ENCODE measurements at regions not wholly inside any gene's neighbourhood (a gene's known extent, or its start where the extent isn't known, plus 50 kb on each side); places are given as distances from the start of the nearest gene placed in this dataset.

DNA sequence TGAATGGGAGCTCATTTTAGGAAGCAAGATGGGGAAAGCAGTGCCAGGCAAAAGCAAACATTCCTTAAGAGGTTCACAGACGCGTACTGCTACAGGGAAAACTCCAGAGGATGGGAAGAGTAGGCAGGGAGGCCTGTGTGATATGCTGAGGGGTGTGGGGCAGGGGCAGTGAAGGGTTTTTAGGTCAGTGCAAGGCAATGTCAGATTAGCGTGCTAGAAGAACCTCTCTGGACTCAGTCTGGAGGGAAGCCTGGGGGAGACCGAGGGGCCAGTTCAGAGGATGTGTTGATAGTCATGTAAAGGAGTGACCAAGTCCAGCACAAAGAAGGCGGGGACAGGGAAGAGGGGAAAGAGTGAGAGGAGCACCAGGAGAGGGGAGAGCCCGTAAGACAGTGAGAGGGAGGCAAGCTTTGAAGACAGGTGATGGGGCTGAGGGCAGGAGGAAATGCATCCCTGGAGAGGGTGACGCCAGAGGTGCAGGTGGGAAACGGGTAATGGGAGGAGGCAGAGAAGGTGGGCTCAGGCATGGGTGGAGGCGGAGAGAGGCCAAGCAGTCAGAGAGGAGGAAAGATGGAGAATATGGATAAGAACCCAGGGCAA, 134.5 kb downstream of the MTX3 start:
- Histone ChIP-seq H3K4me1 (no peaks in the 10 kb centered on the region), H3K27ac (no peak overlapping the region), H3K4me2 (no peak overlapping the region), H3K9me3 (no peaks in the 10 kb centered on the region), H3K4me3 (no peak overlapping the region)
- DNase-seq (ENCODE audit: low read depth in 1 of 2, low spot score in 1 of 2), result no peak
- ChIA-PET POLR2A (no interaction called here), CTCF (interaction anchor here (0.9 to 1.6 kb wide), 4 partner anchors 11 to 835 kb away, joined by 3 to 4 read pairs (median 4); no protein-coding TSS in a partner anchor)
- FAIRE-seq, result no peak
- 39% methylated on average over 9 of the region's 9 CpGs for WGBS (ENCODE audit: missing lambda C conversion rate)
- TF ChIP-seq GATA3 (IDR thresholded peaks at IDR 0.05; ENCODE audit: borderline replicate concordance) (no peak), SREBF2 (IDR thresholded peaks at IDR 0.05) (no peak), SMC3 (IDR thresholded peaks at IDR 0.05) (no peak), EHF (CRISPR knock-in tag; IDR thresholded peaks at IDR 0.05) (no peak), NR3C1 (IDR thresholded peaks at IDR 0.05) (no peak), RCOR1 (IDR thresholded peaks at IDR 0.05; ENCODE audit: low read depth, low read length) (no peak), POLR2A (IDR thresholded peaks at IDR 0.05; ENCODE audit: low read length) (no peak), ESRRA (IDR thresholded peaks at IDR 0.05; ENCODE audit: borderline replicate concordance, low read length) (no peak), JUNB (IDR thresholded peaks at IDR 0.05) (no peak)
- TF ChIP-seq, protein P1, sequence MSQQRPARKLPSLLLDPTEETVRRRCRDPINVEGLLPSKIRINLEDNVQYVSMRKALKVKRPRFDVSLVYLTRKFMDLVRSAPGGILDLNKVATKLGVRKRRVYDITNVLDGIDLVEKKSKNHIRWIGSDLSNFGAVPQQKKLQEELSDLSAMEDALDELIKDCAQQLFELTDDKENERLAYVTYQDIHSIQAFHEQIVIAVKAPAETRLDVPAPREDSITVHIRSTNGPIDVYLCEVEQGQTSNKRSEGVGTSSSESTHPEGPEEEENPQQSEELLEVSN (IDR thresholded peaks at IDR 0.05; ENCODE audit: borderline replicate concordance, low read depth), result no peak
- no peak for ATAC-seq

- FAIRE-seq (no peak), DNase-seq (ENCODE audit: low read depth in 1 of 2, low spot score in 1 of 2) (peak in 1 of 2 experiments; percentile 4)
Observed at GRCh38 chr5:79853676-79854418, 137.2 kb downstream of the MTX3 start.

DNA sequence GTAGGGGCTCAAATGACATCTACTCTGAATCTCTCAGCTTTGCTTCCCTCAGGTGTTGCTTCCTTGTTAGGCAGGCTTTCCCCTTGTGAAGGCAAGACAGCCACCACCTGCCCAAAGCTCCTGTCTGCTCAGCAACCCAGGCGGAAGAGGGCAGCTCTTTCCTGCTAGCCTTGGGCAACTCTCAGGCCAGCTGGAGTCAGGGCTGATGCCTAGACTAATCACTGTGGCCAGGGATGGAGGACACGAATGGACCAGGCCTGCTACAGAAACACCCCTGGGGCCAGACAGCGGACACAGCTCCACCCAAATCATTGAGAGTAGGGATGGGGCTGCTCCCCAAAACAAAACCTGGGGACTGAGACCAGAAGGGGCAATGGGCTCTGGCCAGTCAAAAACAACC, 138.0 kb downstream of the MTX3 start:
- ATAC-seq, result no peak
- FAIRE-seq, result no peak
- Histone ChIP-seq H3K4me2 (no peak overlapping the region), H3K4me1 (no peaks in the 10 kb centered on the region), H3K4me3 (no peak overlapping the region), H3K9me3 (no peaks in the 10 kb centered on the region), H3K27ac (no peak overlapping the region)
- no peak for DNase-seq (ENCODE audit: low read depth in 1 of 2, low spot score in 1 of 2)
- CTCF ChIA-PET, result interaction anchor here (0.7 to 1.4 kb wide), 4 partner anchors 10 to 720 kb away, joined by 3 to 4 read pairs (median 3); no protein-coding TSS in a partner anchor
- 53% methylated on average over 2 of the region's 3 CpGs for WGBS (ENCODE audit: missing lambda C conversion rate)
- POLR2A ChIA-PET, result no interaction called here
- TF ChIP-seq ZFP36 (IDR thresholded peaks at IDR 0.05; ENCODE audit: borderline replicate concordance, partially characterized antibody), result no peak
- TF ChIP-seq HOXA7 (CRISPR knock-in tag; IDR thresholded peaks at IDR 0.05), result no peak
- TF ChIP-seq, protein P2, sequence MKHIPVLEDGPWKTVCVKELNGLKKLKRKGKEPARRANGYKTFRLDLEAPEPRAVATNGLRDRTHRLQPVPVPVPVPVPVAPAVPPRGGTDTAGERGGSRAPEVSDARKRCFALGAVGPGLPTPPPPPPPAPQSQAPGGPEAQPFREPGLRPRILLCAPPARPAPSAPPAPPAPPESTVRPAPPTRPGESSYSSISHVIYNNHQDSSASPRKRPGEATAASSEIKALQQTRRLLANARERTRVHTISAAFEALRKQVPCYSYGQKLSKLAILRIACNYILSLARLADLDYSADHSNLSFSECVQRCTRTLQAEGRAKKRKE (CRISPR knock-in tag; IDR thresholded peaks at IDR 0.05; ENCODE audit: low read depth), result no peak
- no peak for TF ChIP-seq PBX3 (IDR thresholded peaks at IDR 0.05)
- TF ChIP-seq, protein P3, sequence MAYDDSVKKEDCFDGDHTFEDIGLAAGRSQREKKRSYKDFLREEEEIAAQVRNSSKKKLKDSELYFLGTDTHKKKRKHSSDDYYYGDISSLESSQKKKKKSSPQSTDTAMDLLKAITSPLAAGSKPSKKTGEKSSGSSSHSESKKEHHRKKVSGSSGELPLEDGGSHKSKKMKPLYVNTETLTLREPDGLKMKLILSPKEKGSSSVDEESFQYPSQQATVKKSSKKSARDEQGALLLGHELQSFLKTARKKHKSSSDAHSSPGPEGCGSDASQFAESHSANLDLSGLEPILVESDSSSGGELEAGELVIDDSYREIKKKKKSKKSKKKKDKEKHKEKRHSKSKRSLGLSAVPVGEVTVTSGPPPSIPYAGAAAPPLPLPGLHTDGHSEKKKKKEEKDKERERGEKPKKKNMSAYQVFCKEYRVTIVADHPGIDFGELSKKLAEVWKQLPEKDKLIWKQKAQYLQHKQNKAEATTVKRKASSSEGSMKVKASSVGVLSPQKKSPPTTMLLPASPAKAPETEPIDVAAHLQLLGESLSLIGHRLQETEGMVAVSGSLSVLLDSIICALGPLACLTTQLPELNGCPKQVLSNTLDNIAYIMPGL (CRISPR knock-in tag; IDR thresholded peaks at IDR 0.05; ENCODE audit: borderline replicate concordance), result no peak
- TF ChIP-seq REST (IDR thresholded peaks at IDR 0.05), result no peak
- TF ChIP-seq NFE2L2 (conservative IDR thresholded peaks at IDR 0.05; ENCODE audit: low read length), result no peak

More at GRCh38 chr5:79853676-79854418, 137.2 kb downstream of the MTX3 start:
- Histone ChIP-seq H3K9me3 (no peaks in the 10 kb centered on the region), H3K4me2 (no peak overlapping the region), H3K27ac (no peak overlapping the region), H3K4me1 (no peaks in the 10 kb centered on the region), H3K4me3 (no peak overlapping the region)
- TF ChIP-seq, protein P1 (IDR thresholded peaks at IDR 0.05; ENCODE audit: borderline replicate concordance, low read depth), result no peak
- no peak for TF ChIP-seq EHF (CRISPR knock-in tag; IDR thresholded peaks at IDR 0.05)
- TF ChIP-seq, protein P4, sequence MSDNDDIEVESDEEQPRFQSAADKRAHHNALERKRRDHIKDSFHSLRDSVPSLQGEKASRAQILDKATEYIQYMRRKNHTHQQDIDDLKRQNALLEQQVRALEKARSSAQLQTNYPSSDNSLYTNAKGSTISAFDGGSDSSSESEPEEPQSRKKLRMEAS (IDR thresholded peaks at IDR 0.05), result no peak
- TF ChIP-seq JUNB (IDR thresholded peaks at IDR 0.05), result no peak
- TF ChIP-seq POLR2A (IDR thresholded peaks at IDR 0.05; ENCODE audit: low read length), result no peak
- no peak for TF ChIP-seq RARB (CRISPR knock-in tag; IDR thresholded peaks at IDR 0.05)
- TF ChIP-seq, protein P2 (CRISPR knock-in tag; IDR thresholded peaks at IDR 0.05; ENCODE audit: low read depth), result no peak
- TF ChIP-seq CHD4 (IDR thresholded peaks at IDR 0.05; ENCODE audit: borderline replicate concordance), result no peak
- TF ChIP-seq HOXB13 (CRISPR knock-in tag; IDR thresholded peaks at IDR 0.05; ENCODE audit: low read depth), result no peak
- no peak for TF ChIP-seq NPAS2 (CRISPR knock-in tag; IDR thresholded peaks at IDR 0.05; ENCODE audit: borderline replicate concordance)
- no peak for TF ChIP-seq HOXA7 (CRISPR knock-in tag; IDR thresholded peaks at IDR 0.05)
- POLR2A ChIA-PET, result no interaction called here
- 18% methylated on average over 8 of the region's 8 CpGs for WGBS (ENCODE audit: missing lambda C conversion rate)
- ATAC-seq, result no peak
- CTCF ChIA-PET, result interaction anchor here (1.1 to 1.4 kb wide), 4 partner anchors 9 to 833 kb away, joined by 3 to 4 read pairs (median 3); no protein-coding TSS in a partner anchor

All from A549 (cell line).